Right hindlimb (tissue), 1 donor: ENCODE measurements at regions not wholly inside any gene's neighbourhood (a gene's known extent, or its start where the extent isn't known, plus 50 kb on each side); places are given as distances from the start of the nearest gene placed in this dataset.

Experiments used
- DNase-seq: peaks from one replicate; pipeline ENCODE4 v3.0.0-alpha.2; 2018

DNA sequence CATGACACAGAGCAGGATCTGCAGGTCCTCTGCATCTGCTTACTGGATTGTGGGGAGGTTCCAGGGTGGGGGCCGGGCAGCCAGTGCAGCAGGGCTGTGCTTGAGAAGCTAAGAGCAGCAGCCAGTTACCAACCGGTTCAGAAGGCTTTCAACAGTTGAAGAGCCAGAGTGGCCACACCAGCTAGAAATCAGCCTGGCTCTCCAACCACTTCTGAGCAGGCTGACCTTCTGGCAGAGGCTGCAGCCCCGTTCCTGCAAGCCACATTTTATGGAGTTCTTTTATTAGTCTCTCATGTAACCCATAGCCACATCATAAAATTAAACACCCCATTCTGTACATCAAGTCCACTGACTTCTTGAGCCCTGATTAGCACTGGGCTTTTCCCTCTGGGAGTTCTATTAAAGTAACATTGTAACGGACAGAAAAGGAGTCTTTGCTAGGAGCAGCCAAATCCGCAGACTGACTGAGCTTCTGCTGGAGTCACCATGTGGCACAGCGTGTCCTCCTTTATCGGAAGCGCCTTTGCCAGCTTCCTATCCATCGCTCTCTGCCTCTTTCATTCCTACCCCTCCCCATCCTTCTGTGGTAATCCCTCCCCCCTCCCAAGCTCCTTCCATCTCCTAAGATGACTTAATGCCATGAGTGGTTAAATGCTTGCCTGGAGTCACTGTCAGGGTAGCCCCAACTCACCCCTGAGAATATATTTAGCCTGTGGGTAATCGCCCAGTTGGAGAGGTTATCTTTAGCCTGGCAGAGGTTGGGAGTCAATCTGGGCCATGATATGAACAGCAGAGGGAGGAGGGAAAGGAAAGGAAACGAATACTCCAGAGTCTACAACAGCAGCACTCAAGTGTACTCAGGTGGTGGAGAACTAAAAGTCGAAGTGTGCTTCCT, 138.5 kb upstream of the HES1 start:
- DNase-seq: no peak

- DNase-seq: no peak
Observed at GRCh38 chr3:193998123-193998448, 137.9 kb upstream of the HES1 start.

- DNase-seq: no peak
Observed at GRCh38 chr3:193998628-193999195, 137.2 kb upstream of the HES1 start.

GRCh38 chr3:194000100-194000499, 135.8 kb upstream of the HES1 start:
- no peak for DNase-seq

- no peak for DNase-seq
Observed at GRCh38 chr3:194000712-194001111, 135.2 kb upstream of the HES1 start.

DNA sequence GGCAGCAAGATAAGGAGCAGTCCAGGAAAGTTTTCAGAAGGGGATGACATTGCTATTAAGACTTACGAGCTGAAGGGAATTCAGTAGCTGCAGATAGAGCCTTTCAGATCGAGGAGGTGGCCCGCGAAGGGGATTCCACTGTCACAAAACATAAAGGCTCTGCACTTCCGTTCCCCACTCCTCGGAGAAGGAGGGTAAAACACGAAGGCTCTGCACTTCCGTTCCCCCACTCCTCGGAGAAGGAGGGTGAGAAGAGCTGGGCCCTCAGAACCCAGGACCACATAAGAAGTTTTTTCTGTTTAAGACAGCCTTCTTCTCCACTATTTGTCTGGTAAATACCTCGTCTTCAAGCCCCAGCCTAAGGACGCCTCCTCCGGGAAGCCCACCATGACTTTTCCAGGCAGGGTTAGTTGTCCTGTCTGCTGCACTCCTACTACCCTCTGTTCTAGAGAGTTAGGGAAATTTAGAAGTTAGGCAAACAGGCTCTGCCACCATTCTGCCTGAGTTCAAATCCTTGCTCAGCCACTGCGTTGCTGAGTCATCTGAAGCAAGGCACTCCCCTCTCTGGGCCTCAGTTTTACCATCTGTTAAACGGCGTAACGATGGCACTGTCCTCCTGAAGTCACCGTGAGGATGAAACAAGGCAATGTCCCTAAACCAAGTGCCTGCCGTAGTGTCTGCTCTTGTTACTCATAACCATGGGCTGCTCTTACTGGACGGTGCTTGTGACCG, 134.1 kb upstream of the HES1 start:
- DNase-seq: no peak

DNA sequence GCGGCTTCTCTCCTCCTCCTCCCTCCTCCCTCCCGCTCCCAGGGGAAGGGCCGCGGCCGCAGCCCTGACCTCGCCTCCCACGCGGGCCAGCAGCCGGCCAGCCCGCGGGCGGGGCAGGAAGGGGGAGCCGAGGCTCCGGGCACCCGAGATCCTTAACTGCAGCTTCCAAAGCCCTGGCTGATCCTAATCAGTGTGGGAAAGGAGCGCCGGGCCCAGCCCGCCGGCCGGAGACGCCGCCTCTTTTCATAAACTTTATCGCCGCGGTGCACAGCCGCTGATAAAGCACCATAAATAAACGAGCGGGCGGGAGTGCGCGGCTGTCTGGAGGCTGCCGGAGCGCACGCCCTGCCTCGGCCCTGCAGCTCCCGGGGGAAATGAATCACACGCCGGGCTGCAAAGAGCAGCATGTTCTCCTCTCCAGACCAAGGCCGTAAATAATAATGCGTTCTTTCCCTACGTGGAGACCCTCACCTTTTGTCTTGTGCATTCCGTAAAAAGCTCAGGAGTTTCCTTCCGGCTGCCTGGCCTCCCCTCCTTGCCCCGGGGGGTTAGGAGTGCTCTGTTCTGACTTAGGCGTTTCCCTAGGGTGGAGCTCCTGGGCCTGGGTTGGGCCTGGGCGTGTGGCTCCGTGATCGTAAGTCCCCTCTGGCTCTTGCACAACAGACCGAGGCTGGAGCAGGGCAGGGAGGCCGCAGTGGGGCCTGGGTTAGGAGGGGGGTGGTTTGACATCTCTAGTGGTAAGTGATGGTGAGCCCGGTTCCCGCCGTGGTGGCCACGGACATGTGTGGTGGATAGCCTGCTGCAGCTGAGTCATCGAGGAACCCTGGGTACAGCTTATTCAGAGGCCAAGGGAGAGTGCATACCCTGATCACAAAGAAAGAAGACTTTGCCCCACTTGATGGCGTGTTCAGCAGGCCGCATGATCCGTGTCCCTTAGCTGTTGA, 132.6 kb upstream of the HES1 start:
- DNase-seq: peak; percentile 86

DNA sequence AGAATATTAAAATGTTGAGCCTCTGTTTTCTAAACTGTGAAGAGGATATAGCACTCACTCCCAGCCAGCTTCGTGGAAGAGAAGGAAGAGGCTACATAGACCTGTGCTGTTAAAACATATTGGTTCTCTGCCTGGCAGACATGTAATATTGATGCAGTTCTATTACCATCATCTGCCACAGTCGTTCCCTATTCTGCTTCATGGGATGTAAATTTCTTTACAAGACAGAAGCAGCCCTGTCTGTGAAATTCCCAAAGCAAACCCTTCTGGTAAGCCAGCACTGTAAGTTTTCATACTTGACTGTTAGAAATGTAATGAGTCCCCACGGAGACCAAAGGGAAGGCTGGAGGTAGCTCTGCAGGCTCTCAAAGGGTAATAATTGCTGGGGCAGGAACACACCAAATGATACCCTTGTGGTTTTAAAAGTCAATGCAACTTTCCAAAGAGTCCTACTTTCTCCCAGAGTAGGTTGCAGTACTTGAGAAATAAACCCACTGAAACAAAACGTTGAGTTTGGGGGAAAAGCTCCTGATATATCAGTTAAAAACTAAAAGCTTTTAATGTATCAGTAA, 129.9 kb upstream of the HES1 start:
- no peak for DNase-seq

DNA sequence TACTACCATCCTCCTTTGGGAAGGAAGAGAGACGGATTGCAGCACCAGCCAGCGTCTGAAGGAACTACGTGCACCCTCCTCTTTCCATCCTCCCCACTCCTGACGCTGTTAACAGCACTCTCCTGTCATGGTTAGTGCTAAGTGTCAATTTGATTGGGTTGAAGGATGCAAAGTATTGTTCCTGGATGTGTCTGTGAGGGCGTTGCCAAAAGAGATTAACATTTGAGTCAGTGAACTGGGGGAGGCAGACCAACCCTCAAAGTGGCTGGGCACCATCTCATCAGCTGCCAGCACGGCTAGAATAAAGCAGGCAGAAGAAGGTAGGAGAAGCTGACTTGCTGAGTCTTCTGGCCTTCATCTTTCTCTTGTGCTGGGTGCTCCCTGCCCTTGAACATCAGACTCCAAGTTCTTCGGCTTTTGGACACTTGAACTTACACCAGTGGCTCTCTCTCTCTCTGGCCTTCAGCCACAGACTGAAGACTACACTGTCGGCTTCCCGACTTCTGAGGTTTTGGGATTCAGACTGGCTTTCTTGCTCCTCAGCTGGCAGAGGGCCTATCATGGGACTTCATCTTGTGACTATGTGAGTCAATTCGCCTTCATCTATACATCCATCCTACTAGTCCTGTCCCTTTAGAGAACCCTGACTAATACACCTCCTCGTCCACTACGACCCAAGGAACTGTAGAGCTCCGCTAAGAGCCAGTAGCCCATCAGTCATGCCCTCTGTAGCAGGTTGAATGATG, 128.2 kb upstream of the HES1 start:
- DNase-seq: no peak

- no peak for DNase-seq
Observed at GRCh38 chr3:194009019-194009418, 126.9 kb upstream of the HES1 start.

GRCh38 chr3:194009892-194010533, 125.9 kb upstream of the HES1 start:
- no peak for DNase-seq

DNA sequence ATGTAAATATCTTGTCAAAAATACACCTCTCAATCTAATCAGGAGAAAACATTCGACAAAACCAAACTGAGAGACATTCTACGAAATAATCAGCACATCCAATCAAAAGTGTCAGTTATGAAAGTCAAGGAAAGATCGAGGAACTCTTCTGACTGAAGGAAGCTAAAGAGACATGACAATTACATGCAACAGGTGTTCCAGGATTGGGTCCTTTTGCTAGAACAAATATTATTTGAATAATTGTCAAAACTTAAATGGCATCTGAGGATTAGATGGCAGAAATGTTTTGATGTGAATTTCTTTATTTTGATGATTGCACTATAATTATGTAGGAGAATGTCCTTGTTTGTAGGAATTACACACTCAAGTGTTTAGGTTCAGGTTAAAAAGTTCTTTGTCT, 124.1 kb upstream of the HES1 start:
- no peak for DNase-seq

DNA sequence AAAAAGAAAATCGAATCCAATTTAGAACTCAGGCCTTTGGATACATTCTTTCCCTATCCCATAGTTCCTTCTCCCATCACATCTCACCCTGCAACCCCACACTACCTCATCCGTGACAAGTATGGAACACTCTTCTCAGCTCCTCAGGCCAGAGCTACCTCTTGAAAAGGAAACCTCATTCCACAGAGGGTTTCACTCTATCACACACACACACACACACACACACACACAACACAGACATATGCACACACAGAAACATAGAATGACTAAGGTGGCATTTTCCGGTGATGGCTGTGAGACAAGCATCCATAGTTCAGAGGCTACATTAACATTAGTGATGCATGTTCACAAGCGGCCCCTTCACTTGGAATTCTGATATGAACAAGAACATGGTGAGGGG, 122.0 kb upstream of the HES1 start:
- DNase-seq: no peak

DNA sequence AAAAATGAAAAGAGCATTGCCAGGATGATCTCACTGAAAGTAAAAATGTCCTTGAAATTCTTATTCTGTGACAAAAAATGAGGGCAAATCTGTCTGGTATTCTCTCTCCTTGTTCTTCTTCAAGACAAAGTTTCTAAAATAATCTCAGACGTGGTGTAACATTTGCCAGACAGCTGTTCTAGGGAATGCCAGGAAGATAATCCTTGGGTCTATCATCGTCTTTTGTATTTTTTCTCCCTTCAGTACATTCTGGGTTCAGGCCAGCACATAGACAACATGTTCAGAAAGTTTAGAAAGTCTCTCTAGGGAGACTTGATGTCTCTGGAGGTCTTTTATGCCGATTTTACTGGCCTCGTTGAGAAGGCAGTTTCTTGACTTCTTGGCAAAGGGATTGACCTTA, 121.2 kb upstream of the HES1 start:
- no peak for DNase-seq

DNA sequence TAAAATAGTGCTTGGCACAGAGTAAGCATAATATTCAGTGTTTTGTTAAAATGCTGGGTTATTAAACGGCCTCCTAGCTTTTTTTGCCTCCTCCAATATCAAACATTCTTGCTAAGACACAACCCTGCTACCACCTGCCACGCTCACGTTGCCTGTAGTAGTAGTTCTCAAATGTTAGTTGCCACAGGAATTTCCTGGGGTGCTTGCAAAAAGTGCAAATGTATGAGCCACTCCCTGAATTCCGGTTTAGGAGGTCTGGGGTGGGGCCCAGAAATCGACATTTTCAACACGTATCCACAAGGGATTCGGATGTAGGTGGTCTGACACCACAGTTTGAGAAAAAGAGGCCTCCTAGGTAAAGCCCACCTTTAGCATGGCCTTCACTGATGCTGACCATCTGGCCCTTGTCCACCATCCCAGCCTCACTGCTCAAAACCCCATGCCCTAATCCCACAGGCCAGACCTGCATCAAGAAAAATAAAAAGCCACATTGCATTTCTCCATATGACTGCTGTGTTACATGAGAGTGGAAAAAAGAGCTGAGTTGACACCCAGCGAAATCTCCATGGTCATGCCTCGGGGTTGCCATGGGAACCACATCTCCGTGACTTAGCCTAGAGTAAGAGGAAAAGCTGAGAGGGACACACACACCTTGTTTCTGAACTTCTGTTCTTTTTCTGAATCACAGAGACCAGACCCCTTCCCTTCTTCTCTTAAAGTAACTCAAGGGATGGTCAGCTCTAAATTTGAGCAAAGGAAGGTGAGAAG, 116.4 kb upstream of the HES1 start:
- no peak for DNase-seq

- no peak for DNase-seq
Observed at GRCh38 chr3:194022052-194022451, 113.9 kb upstream of the HES1 start.

- DNase-seq: no peak
Observed at GRCh38 chr3:194022816-194023215, 113.1 kb upstream of the HES1 start.

- DNase-seq: no peak
Observed at GRCh38 chr3:194023501-194024280, 112.3 kb upstream of the HES1 start.

- no peak for DNase-seq
Observed at GRCh38 chr3:194025119-194025518, 110.8 kb upstream of the HES1 start.

GRCh38 chr3:194025951-194026350, 110.0 kb upstream of the HES1 start:
- no peak for DNase-seq
